ENCODE measurements at regions not wholly inside any gene's neighbourhood (a gene's known extent, or its start where the extent isn't known, plus 50 kb on each side); places are given as distances from the start of the nearest gene placed in this dataset. TPM values are rescaled to one million over a fixed set of nuclear protein-coding genes. Genes with fewer than 3 reads are reported as not detected.

GRCh38 chr6:98998103-98998502, 50.4 kb upstream of the FBXL4 start:
- no CpG with 5 or more reads among the region's 5 CpGs for WGBS (ENCODE audit: extremely low coverage, insufficient read length, low lambda C conversion rate)
- H3K27me3 Mint-ChIP-seq (ENCODE audit: low read depth), result peaks cover 3% of the 10 kb centered on the region
- Histone ChIP-seq H3K4me2 (ENCODE audit: insufficient read depth, insufficient read length, low read length) (no peak overlapping the region), H4K20me1 (ENCODE audit: control insufficient read depth, insufficient read depth, insufficient read length) (no peaks in the 10 kb centered on the region), H4K91ac (ENCODE audit: insufficient read length, low read depth, low read length) (no peak overlapping the region), H3K79me1 (ENCODE audit: insufficient read depth, low read depth, low read length, poor library complexity, severe bottlenecking) (no peaks in the 10 kb centered on the region), H2BK5ac (ENCODE audit: insufficient read length, low read length) (no peak overlapping the region), H3T11ph (ENCODE audit: low read length) (no peak overlapping the region), H4K8ac (replicated peaks; ENCODE audit: insufficient read length, low read depth, low read length) (no peak overlapping the region), H3K56ac (ENCODE audit: insufficient read length, low read depth, low read length) (no peak overlapping the region), H2AK5ac (ENCODE audit: insufficient read length, low read length) (no peak overlapping the region), H3K4me1 (ENCODE audit: insufficient read depth, low read length) (no peaks in the 10 kb centered on the region), H3K23ac (ENCODE audit: insufficient read length, low read depth, low read length) (no peak overlapping the region), H3K27ac (ENCODE audit: insufficient read length, low read depth, low read length) (no peak overlapping the region), H3K9ac (ENCODE audit: extremely low read depth, insufficient read length, low read length) (no peak overlapping the region), H2BK120ac (ENCODE audit: low read depth, low read length, poor library complexity, severe bottlenecking) (no peak overlapping the region), H3K4ac (ENCODE audit: low read depth, low read length) (no peak overlapping the region), H4K5ac (ENCODE audit: insufficient read length, low read depth, low read length) (no peak overlapping the region), H3K9me3 (ENCODE audit: control insufficient read depth, low read depth, low read length) (no peaks in the 10 kb centered on the region), H2BK12ac (ENCODE audit: insufficient read length, low read depth, low read length) (no peak overlapping the region), H3K79me2 (ENCODE audit: insufficient read depth, low read length) (no peaks in the 10 kb centered on the region), H2AFZ (ENCODE audit: low read length) (no peak overlapping the region), H3K27me3 (ENCODE audit: insufficient read depth, low read length) (no peaks in the 10 kb centered on the region), H2BK15ac (ENCODE audit: low read depth, low read length) (no peak overlapping the region), H3K14ac (ENCODE audit: insufficient read depth, low read length) (no peak overlapping the region), H3K23me2 (ENCODE audit: insufficient read length, low read depth, low read length, poor library complexity, severe bottlenecking) (no peaks in the 10 kb centered on the region), H3K18ac (ENCODE audit: insufficient read length, low read depth, low read length) (no peak overlapping the region), H2BK20ac (ENCODE audit: low read depth, low read length, poor library complexity, severe bottlenecking) (no peak overlapping the region)
- H3K9me3 Mint-ChIP-seq, result no peaks in the 10 kb centered on the region
- H3K27ac Mint-ChIP-seq, result no peak overlapping the region
- no peak overlapping the region for H3K4me3 Mint-ChIP-seq
- no peak for TF ChIP-seq CTCF (conservative IDR thresholded peaks at IDR 0.05)
- no peaks in the 10 kb centered on the region for H3K4me1 Mint-ChIP-seq
- DNase-seq, result no peak
- no peaks in the 10 kb centered on the region for H3K36me3 Mint-ChIP-seq (ENCODE audit: insufficient read depth in 1 of 3, low read depth in 3 of 3)

Small RNAs in the stretch of these regions (microRNA-seq; reads per million reads assigned to microRNA genes)
- not detected for gene MIR548AI (ENCODE audit: borderline microRNAs expressed)
